ENCODE measurements at regions not wholly inside any gene's neighbourhood (a gene's known extent, or its start where the extent isn't known, plus 50 kb on each side); places are given as distances from the start of the nearest gene placed in this dataset.

DNA sequence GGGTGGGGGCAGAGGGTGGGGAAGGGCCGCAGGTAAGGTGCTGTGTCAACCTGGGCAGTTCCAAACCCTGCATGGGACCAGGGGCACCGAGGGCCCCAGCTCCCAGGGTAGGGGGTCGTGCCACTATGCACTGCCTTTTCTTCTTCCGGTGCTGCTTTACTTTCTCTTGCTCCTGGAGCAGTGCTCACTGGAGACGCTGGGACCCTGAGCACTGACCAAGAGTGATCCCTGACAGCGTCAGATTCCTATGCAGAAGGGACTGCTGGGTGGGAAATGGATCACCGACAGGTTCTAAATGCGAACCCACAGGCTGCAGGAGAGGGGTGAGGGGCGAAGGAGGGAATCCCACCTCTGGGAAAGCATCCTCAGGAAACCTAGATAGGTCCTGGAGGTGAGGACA is 470.1 kb downstream of the SOX9 start:
- TF ChIP-seq CTCF (IDR thresholded peaks at IDR 0.05) = no peak
- no peak for TF ChIP-seq POLR2A (IDR thresholded peaks at IDR 0.05)
- TF ChIP-seq POLR2AphosphoS5 (IDR thresholded peaks at IDR 0.05; ENCODE audit: insufficient read depth in 1 of 2, low read depth in 1 of 2) = no peak

Measured in vagina (tissue), 2 donors.